Activated gamma-delta T cell (primary cell): ENCODE measurements at regions not wholly inside any gene's neighbourhood (a gene's known extent, or its start where the extent isn't known, plus 50 kb on each side); places are given as distances from the start of the nearest gene placed in this dataset.

Source experiments
- DNase-seq: peaks from one replicate; lab custom pipeline; 2025; lab: John Stamatoyannopoulos, UW

DNA sequence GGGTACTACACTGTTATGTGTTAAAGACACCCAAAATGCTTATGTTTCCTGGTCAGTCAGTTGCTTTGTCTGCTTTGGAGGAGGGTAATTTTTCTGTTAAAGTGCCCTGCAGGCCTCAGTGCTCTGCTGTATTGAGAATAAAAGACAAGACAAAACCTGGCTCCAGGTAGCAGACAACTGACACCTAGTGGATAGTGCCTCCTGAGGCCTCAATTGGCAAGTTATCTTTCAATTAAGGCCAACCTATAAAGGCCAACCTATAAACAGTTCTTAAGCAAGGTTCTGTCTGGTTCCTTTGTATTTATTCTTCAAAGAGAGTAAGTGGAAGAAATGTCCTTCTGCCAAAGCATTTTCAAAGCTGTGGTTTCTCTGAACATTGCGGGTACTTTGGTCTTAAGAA lies 773.8 kb downstream of the MECOM start:
- DNase-seq, result no peak

DNA sequence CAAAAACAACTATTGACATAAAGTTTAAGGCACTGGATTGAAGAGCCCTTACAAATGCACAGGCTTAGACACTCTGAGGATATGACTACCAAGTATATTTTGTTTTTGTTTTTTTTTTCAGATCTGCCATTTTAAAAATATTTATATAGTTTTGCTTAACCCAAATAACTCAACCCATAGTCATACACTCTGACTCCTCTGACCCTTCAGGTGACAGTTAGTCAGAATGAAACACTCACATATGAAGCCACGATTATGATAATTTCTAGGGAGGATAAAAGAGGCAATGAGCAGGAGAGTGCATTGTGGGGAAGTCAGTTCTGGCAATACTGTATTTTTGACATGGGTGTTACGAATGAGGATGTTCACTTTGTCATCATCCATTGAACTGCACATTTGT lies 774.7 kb downstream of the MECOM start:
- no peak for DNase-seq

DNA sequence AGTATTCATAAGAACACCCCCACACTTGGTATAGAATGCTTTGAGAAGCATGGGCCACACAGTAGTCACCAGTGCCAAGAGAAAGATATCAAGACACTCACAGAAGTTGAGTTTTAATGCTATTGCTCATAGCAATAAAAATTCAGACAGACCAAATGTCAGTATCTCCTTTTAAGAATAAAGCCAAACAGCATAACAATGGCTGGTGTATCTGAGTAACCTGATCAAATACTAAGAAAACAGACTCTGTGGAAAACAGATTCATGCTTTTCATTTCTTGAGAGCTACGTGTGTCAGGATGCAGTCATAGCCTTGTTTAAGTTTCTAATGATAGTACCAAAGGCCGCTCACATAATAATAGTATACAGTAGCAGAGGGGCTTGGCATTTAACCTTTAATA lies 778.5 kb downstream of the MECOM start:
- DNase-seq, result no peak

DNA sequence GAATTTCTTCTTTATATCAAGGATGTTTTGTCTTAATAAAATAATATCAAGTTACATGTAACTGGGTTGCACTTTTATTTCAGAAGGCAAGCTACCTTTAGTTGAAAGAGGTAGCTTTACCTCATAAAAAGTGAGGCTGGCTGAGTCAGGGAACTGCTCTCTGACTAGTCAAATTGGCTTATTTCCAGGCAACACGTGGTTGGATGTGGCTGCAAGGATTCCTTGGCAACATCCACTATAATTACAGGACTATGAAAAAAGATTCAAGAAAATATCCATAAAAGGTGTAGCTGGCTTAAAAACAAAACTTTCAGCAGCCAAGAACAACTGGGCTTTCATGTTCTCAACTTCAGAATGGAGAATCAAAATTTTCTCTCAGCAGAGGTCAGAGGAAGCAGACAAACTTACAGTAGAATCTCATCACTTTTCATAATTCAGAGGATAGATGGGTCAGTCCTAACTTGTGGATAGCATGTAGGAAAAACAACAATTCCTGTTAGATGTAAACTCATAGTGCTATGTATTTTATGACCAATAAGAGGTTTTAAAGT lies 779.1 kb downstream of the MECOM start:
- DNase-seq, result no peak

DNA sequence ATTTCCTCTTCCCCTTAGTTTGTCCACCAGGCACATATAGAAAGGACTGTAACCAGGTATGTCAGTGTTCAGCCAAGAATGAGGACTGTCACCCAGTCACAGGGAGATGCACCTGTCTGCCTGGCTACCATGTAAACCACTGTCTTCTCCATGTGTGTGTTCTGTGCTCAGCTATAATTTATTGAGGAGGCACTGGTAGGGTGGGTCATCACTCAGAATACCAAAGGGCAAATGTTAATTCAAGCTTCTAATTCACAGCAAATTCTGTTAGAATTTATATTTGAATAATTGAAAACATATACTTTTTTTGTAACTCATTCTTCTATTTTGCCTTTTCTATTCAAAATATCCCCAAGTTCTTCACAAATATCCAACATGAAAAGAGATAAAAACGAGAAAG lies 780.4 kb downstream of the MECOM start:
- no peak for DNase-seq

DNA sequence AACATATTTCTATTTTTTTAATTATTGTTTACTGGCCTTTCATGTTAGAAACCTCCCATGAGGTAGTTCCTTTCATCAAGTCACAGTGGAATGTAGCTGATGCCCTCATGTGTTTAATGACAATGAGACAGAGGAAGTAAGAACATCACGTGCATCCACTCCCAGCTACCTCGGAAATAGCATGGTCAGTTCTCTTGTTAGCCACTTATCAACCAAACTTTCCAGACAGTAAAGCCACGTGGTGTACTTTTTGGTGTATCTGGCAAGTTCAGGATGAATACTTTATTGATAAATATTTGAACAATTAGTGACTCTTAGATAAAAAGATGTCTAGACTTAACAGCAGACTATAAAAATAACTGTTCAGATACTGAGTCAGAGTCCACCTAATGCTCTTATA lies 781.7 kb downstream of the MECOM start:
- DNase-seq, result no peak

DNA sequence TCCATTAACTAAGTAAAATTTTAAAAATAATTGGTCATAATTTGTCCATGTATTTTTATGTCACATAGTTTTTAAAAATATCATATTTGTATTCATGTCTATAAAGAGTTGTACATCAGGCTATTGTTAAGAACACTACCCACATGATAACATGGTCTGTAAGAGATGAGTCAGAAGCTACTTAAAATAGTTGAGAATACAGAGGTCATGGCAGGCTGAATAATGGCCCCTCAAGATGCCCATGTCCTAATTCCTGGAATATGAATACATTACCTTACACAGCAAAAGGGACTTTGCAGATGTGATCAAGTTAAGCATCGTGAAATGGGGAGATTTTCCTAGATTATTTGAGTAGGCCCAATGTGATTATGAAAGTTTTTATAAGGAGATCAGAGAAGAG lies 782.9 kb upstream of the GOLIM4 start:
- no peak for DNase-seq

DNA sequence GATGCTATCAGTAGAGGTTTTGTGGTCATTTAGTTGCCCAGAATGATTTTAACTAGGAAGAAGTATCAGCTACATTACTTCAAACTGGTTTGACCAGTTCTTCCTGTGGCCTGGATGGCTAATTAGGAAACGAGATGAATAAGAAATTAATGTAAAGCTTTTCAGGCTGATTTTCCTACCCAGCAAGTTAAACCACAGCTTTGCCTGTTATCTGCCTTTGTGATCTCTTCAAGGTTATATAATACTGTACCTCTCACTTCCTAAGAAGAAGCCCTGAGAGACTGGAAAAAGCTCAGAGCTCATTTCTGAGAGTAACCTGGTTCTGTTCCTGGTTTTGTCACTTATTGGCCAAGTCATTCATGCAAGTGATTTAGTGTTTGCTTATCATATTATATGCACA lies 782.2 kb upstream of the GOLIM4 start:
- no peak for DNase-seq

DNA sequence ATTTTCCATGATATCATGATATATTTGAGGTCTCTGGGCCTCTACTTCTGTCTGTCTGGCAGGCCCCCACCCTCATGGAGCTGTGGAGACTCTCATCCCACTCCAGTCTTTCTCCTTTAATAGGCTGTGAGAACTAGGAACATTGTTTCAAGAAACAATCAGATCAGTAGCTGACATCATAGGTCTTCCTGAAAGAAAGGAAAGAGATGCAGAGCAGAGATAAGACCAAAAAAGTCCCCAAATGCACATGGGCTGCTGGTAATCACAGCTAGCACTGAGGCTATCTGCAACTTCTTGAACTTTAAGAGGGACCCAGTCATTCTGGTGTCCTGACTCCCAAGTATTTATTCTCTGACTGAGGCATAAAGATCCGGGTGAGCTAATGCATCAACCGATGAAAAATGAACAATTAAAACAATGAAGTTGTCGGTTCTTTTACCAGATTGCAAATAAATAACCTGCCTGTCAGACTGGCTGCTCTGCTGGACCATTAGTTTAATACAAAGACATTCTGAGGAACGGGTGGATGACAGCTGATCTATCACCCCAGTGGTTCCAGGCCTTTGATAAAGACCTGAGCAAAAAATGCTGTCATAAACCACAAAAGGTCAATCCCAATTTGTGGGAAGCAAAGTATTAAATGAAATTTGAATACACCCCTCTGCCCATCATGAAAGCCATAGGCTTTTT lies 780.8 kb upstream of the GOLIM4 start:
- DNase-seq, result no peak

DNA sequence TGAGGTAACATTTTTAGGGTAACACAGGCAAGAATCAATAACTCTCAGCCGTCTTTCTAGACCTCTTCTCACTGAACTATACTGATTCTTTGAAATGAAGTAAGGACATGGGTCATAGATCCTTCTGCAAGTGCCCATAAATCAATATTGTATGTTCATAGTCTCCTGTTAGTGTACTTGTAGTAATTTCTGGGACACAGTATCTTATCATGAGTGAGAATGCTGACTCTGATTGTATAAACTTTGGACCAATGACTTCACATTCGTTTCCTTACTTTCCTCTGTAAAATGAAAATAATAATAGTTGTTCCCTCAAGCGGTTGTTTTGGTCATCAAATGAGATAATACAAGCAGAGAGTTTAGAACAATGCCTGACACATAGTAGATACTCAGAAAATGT lies 777.1 kb upstream of the GOLIM4 start:
- DNase-seq, result no peak

DNA sequence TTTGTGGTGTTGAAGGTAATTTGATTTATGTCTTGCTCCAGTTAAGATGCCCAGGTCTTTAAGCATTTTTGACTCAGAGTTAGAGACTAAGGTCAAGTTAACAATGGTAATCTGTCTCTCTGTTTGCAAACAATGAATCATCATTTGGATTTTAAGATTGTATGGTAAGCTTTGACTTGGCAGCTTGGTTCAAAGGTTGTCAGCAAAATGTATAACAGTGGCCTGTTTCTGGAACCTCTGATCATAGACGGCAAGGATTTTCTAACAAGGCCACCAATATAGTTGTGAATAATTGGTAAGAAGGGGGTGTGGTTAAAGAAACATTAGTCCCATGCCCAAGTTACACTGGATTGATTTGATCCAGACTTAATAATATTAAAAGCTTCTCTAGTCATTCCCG lies 775.2 kb upstream of the GOLIM4 start:
- DNase-seq, result no peak

DNA sequence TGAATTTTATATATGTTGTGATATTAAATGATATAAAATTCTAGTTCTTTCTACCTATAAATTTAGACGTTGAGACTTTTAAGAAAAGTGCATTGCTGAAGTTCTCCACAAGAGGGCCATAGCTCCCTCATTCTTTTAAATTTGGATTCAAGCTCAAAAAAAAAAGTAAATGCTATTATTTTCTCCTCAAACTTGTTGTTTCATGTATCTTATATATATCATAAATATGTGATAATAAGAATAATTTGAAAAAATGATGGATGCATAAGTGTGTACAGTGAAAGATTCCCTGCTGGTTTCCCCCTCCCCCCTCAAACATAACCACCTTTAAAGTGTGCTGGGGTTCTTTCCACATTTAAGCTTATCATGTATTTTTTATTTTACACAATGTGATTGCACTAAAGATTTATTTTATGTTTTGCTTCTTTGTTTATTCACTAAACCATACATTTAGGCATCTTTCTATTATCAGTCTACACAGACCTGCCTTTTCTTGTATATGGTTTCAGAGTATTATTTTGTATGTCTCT lies 769.4 kb upstream of the GOLIM4 start:
- no peak for DNase-seq

DNA sequence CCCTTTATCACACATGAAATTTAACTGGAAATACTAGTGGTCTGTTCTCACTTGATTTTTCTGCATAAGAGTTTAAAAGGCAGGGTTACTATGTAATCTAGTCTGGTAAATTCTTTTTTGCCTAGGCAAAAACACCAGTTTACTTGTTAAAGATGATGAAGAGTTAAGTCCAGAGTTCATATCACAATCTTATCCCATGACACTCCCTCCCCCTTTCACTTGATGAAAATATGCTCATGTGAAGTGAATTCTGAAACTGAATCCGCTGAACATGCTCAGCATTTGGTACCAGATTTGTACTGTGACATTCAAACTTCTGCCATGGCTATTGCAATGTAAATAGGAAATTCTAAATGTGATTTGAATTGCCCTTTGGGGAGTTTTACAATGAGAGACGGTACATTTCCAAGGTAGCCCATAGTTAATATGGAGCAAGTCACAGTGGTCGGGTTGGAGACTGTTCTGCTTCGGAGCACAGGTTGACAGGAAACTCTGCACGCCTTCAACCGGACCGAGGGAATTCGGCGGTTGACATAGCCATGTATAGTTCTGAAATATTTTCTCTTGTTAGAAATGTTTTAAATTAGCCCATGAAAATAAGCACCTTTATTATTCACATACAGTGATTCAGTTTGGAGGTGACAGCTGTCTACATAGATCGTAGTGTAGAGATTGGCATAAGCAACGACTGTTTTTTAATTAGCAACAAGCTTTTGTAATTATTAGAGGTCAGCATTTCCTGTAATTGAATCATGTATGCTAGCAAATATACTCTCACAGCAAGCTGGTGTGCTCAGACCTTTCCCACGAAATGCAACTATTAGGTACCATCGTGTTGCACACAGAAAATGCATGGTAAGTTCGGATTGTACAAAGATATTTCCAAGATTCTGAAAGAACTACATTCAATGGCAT lies 768.6 kb upstream of the GOLIM4 start:
- DNase-seq, result no peak

DNA sequence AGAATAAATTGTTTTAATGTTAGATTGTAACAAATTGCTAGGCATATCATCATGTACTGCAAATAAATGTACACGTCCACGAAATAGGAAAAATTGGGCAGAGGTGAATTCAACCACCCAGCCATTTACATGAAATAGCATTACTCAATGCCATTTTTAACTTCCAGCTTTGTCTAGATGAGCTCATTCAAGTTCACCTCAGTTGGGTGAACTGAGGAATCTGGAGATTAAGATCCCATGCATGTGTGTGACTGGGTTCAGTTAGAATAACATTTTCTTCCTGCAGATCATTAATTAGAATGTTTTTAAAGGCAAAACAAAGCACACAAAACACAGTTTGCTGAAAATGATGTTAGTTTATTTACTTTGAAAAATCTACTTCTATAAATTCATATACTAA lies 767.8 kb upstream of the GOLIM4 start:
- DNase-seq, result no peak

DNA sequence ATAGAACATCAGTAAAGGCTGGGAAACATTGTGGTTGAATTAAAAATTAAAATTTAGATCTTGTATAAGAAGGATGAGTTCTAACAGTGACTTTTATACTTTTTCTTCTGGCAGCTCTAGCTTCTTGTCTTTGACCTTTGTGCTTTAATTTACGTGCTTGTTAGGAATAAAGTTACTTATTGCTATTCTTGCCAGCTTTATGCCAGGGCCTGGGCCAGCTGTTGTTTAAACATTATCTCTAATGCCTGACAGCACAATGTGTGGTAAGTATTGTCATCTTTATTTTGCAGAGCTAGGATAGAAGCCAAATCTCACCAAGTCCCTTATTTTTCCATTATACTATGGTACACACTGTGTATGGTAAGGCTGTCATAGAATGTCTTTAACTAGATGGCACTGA lies 766.7 kb upstream of the GOLIM4 start:
- DNase-seq, result no peak

DNA sequence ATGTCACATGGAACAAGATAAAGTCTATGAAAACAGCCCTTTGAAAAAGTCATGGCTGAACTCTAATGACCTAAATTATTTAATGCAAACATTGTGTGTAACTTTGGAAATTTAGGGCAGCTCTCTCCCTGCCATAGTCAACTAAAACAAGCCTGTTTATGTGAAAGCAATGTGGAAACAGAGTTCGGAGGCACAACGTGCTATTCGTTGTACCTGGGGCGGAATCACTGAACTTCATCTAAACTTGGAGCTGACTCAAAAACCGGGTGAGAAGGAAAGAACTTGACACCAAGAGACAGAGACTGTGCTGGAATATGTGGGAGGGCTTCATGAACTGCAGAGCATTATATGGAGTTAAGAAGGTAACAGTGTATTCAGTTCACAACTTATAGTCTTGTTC lies 764.9 kb upstream of the GOLIM4 start:
- DNase-seq, result no peak

DNA sequence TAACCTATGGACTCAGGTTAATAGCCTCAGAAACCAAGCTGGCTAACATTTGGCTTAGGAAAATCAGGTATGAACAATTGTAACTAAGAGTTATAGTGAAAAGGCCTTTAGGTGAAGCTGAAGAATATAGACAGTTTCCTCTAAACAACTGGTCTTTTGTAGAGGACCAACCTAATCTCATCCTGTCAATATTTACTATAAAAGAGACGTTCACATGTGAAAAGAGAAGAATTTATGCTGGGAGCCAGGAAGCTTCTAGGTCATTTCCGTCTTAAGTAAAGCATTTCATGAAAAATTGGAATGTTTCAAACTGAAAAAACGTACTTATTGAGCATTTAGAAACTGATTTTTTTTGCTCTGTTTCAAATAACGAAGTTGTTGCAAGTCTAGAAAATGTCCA lies 764.3 kb upstream of the GOLIM4 start:
- no peak for DNase-seq

DNA sequence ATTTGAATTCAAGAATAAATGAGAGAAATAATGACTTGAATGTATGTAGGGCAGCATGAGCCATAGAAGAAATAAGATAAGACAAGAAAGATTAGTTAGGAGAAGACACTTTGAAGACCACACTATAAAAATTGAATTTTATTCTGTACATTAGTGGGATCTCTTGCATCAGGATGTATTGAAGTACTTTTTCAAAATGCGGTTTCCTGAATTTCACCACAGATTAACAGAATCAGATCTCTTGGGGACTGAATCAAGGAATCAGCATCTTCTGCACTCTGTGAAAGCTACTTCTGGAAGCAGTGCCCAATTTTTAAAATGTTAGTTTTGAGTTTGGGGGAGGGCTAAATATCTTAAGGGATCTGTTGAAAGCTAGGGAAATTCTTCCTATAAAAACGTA lies 763.9 kb upstream of the GOLIM4 start:
- DNase-seq, result no peak

DNA sequence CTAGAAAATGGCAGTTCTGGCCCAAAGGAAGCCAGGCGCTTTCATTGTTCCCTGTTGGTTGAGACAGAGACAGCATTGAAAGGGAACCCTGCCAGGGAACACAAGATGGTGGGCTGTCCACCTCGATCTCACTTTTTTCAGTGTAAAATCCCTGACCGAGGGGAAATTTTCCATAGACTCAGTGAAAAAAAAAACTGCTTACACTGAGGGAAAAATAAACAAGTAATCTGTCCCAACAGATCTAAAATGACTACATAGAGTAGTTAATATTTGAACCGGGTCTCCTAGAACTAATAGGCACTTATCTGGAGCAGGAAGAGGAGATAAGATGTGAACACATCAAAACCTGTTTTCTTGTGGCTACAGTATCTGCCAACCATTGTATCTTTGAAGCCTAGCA lies 763.4 kb upstream of the GOLIM4 start:
- DNase-seq, result no peak

DNA sequence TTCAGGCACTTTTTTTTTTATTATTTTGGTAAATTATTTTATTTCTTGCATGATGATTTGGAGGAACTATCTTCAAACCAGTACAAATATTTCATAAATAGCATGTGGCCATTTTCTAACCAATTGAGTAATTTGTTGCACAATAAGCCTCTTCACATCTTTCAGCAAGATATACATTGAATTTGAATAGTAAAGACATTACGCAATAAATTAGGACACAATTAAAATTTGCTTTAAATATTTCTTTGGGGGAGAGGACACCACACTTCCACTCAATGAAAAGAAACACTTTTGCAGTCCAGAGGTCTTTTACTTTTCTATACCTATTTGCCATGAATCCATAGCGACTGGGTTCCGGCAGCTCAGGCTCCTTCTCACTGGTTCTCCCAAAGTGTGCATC lies 762.6 kb upstream of the GOLIM4 start:
- no peak for DNase-seq

DNA sequence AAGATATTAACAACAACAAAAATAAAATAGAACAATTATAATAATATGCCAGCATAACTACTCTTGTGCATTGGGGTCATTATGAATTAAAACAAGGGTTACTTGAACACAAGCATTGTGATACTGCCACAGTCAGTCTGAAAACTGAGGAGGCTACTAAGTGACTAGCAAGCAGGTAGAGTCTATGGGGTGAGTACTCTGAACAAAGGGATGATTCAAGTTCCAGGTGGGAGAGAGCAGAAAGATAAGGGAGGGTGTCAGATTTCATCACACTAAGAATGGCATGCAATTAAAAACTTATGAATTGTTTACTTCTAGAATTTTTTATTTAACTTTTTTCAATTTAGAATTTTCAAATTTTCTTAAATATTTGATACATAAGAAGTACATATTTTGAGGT lies 754.4 kb upstream of the GOLIM4 start:
- no peak for DNase-seq

DNA sequence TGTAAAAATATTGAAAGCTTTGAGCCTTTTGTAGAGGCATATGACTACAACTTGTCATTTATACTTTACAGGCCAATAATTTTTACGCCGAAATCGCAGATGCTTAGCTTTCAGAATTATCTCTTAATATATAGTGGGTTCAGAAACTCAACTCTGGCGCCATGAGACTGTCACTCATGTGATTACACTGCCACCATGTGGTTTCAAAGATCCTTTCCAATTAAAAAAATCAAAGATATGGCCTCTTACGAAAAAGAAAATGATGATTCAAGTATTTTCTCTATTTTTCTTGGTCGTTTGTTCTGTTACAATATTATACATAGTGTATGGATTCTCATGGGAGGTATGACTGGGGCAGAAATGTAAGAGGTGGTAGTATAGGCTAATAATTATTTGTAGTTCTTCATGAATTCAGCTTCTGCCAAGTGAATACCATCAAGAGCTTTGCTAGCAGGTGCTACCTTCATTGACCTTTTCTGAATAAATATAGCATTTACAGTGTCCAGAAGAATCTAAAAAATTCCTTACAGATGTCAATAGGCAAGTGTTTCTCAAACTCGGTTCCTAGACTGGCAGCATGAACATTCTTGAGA lies 751.7 kb upstream of the GOLIM4 start:
- no peak for DNase-seq
